ENCODE measurements at regions not wholly inside any gene's neighbourhood (a gene's known extent, or its start where the extent isn't known, plus 50 kb on each side); places are given as distances from the start of the nearest gene placed in this dataset.
"Not testable (repeated sequence)": the region's sequence is repeated elsewhere in the genome, so short reads cannot be mapped to it uniquely, and the experiment has no call there.

GRCh38 chr15:61393524-61393923 lies 164.4 kb upstream of the RORA start:
- DNase-seq = no peak

- no peak for DNase-seq
Observed at GRCh38 chr15:61390138-61390537, 161.0 kb upstream of the RORA start.

- DNase-seq = no peak
Observed at GRCh38 chr15:61389334-61390028, 160.4 kb upstream of the RORA start.

GRCh38 chr15:61387675-61388074 lies 158.6 kb upstream of the RORA start:
- DNase-seq = no peak

GRCh38 chr15:61383421-61383820 lies 154.3 kb upstream of the RORA start:
- DNase-seq = no peak

GRCh38 chr15:61382927-61383326 lies 153.8 kb upstream of the RORA start:
- DNase-seq = no peak

GRCh38 chr15:61381501-61381900 lies 152.4 kb upstream of the RORA start:
- DNase-seq = no peak

- DNase-seq = no peak
Observed at GRCh38 chr15:61380270-61380669, 151.2 kb upstream of the RORA start.

- no peak for DNase-seq
Observed at GRCh38 chr15:61379005-61379404, 149.9 kb upstream of the RORA start.

- no peak for DNase-seq
Observed at GRCh38 chr15:61376961-61377360, 147.9 kb upstream of the RORA start.

GRCh38 chr15:61376516-61376915 lies 147.4 kb upstream of the RORA start:
- no peak for DNase-seq

- no peak for DNase-seq
Observed at GRCh38 chr15:61374848-61375247, 145.7 kb upstream of the RORA start.

- no peak for DNase-seq
Observed at GRCh38 chr15:61367953-61368352, 138.9 kb upstream of the RORA start.

GRCh38 chr15:61364871-61365270 lies 135.8 kb upstream of the RORA start:
- no peak for DNase-seq

- DNase-seq = not testable (repeated sequence)
Observed at GRCh38 chr15:61362912-61363311, 133.8 kb upstream of the RORA start.

- no peak for DNase-seq
Observed at GRCh38 chr15:61344293-61344692, 115.2 kb upstream of the RORA start.

- DNase-seq = no peak
Observed at GRCh38 chr15:61342390-61342789, 113.3 kb upstream of the RORA start.

- DNase-seq = no peak
Observed at GRCh38 chr15:61339516-61339915, 110.4 kb upstream of the RORA start.

GRCh38 chr15:61337541-61337940 lies 108.4 kb upstream of the RORA start:
- DNase-seq = no peak

GRCh38 chr15:61336026-61336638 lies 107.0 kb upstream of the RORA start:
- DNase-seq = no peak

- DNase-seq = not testable (repeated sequence)
Observed at GRCh38 chr15:61334714-61335113, 105.6 kb upstream of the RORA start.

GRCh38 chr15:61331019-61331418 lies 101.9 kb upstream of the RORA start:
- DNase-seq = no peak

- DNase-seq = no peak
Observed at GRCh38 chr15:61327019-61327631, 98.0 kb upstream of the RORA start.

GRCh38 chr15:61319892-61320291 lies 90.8 kb upstream of the RORA start:
- DNase-seq = no peak
